BJ (cell line): ENCODE measurements at regions not wholly inside any gene's neighbourhood (a gene's known extent, or its start where the extent isn't known, plus 50 kb on each side); places are given as distances from the start of the nearest gene placed in this dataset.

Experiments
- CTCF ChIA-PET: fragments of 350-600 bp; formaldehyde crosslinking; extraction: SDS; loops from one replicate; lab custom pipeline; 2021; ENCODE audit warnings: antibody characterized with exemption, inconsistent platforms; lab: Yijun Ruan, JAX
- POLR2A ChIA-PET: fragments of 300-600 bp; sonication (Branson Sonifier 250); formaldehyde crosslinking; extraction: SDS; loops from one replicate; lab custom pipeline; 2021; ENCODE audit warnings: antibody characterized with exemption; lab: Charles Lee
- DNase-seq: peaks from one replicate; pipeline ENCODE4 v3.0.0-alpha.2; 2011; ENCODE audit warnings: low read depth
- H3K27me3 ChIP-seq: 2 replicates; pipeline ENCODE4 v1.6.0; 2011; ENCODE audit warnings: low read length; ENCODE audit not compliant: control insufficient read depth, insufficient read depth
- H3K36me3 ChIP-seq: 2 replicates; pipeline ENCODE4 v1.5.1; 2011; ENCODE audit warnings: low read length; ENCODE audit not compliant: control insufficient read depth, insufficient read depth
- H3K4me3 ChIP-seq: 2 replicates; pipeline ENCODE4 v1.5.1; 2011; ENCODE audit warnings: low read depth, mild to moderate bottlenecking, control low read depth, low read length
- CTCF ChIP-seq: IDR thresholded peaks from 2 replicates; pipeline ENCODE4 v1.5.1; 2011; ENCODE audit warnings: low read depth, mild to moderate bottlenecking, control low read depth, inconsistent platforms, low read length, moderate library complexity; ENCODE audit not compliant: insufficient read depth

- H3K27me3 ChIP-seq: no peaks in the 10 kb centered on the region
- DNase-seq: no peak
- no peaks in the 10 kb centered on the region for H3K36me3 ChIP-seq
- CTCF ChIA-PET: interaction anchor here (1.5 kb wide), 1 partner anchor 8 kb away, joined by 4 read pairs; no protein-coding TSS in a partner anchor
- no peak for TF ChIP-seq CTCF
- POLR2A ChIA-PET: no interaction called here
- no peak overlapping the region for H3K4me3 ChIP-seq
These were observed 609.8 kb upstream of the KLF12 start for GRCh38 chr13:74743992-74744391.

GRCh38 chr13:74741732-74742131 lies 607.5 kb upstream of the KLF12 start:
- TF ChIP-seq CTCF: no peak
- no peaks in the 10 kb centered on the region for H3K36me3 ChIP-seq
- POLR2A ChIA-PET: interaction anchor here (0.5 kb wide), 1 partner anchor 439 kb away, joined by 3 read pairs; no protein-coding TSS in a partner anchor
- H3K27me3 ChIP-seq: no peaks in the 10 kb centered on the region
- CTCF ChIA-PET: interaction anchor here (1.7 kb wide), 1 partner anchor 18 kb away, joined by 4 read pairs; no protein-coding TSS in a partner anchor
- no peak overlapping the region for H3K4me3 ChIP-seq
- no peak for DNase-seq

- Histone ChIP-seq H3K4me3 (no peak overlapping the region), H3K27me3 (no peaks in the 10 kb centered on the region; the same call in 1 of the 2 replicates), H3K36me3 (no peaks in the 10 kb centered on the region)
- ChIA-PET CTCF (no interaction called here), POLR2A (no interaction called here)
- no peak for DNase-seq
- no peak for TF ChIP-seq CTCF
These were observed 598.7 kb upstream of the KLF12 start for GRCh38 chr13:74732736-74733385.

- Histone ChIP-seq H3K4me3 (no peak overlapping the region), H3K27me3 (no peaks in the 10 kb centered on the region; the same call in 1 of the 2 replicates), H3K36me3 (no peaks in the 10 kb centered on the region)
- CTCF ChIA-PET: interaction anchor here (1.2 kb wide), 1 partner anchor 488 kb away, joined by 3 read pairs; no protein-coding TSS in a partner anchor
- no peak for DNase-seq
- TF ChIP-seq CTCF: no peak
- POLR2A ChIA-PET: no interaction called here
These were observed 597.5 kb upstream of the KLF12 start for GRCh38 chr13:74731731-74732130.

- CTCF ChIA-PET: no interaction called here
- no peak for TF ChIP-seq CTCF
These were observed 596.5 kb upstream of the KLF12 start for GRCh38 chr13:74730556-74731331.

More at GRCh38 chr13:74730556-74731331, 596.5 kb upstream of the KLF12 start:
- POLR2A ChIA-PET: no interaction called here
- Histone ChIP-seq H3K4me3 (no peak overlapping the region), H3K27me3 (no peaks in the 10 kb centered on the region; the same call in 1 of the 2 replicates), H3K36me3 (no peaks in the 10 kb centered on the region)
- no peak for DNase-seq
